GM18505 (cell line): ENCODE measurements at regions not wholly inside any gene's neighbourhood (a gene's known extent, or its start where the extent isn't known, plus 50 kb on each side); places are given as distances from the start of the nearest gene placed in this dataset.

ENCODE experiments used
- ATAC-seq: cut with Tn5 transposase; IDR thresholded peaks from one replicate; pipeline ENCODE4 v1.9.1; 2021; ENCODE audit not compliant: unreplicated experiment
- POLR2A ChIP-seq: IDR thresholded peaks from 4 replicates; pipeline ENCODE4 v1.6.1; 2011; ENCODE audit warnings: borderline replicate concordance; ENCODE audit not compliant: insufficient read depth, insufficient read length; ENCODE audit errors: extremely low read depth

- ATAC-seq = no peak
- no peak for TF ChIP-seq POLR2A
Observed at GRCh38 chr6:79801362-79801761, 146.0 kb downstream of the ELOVL4 start.

DNA sequence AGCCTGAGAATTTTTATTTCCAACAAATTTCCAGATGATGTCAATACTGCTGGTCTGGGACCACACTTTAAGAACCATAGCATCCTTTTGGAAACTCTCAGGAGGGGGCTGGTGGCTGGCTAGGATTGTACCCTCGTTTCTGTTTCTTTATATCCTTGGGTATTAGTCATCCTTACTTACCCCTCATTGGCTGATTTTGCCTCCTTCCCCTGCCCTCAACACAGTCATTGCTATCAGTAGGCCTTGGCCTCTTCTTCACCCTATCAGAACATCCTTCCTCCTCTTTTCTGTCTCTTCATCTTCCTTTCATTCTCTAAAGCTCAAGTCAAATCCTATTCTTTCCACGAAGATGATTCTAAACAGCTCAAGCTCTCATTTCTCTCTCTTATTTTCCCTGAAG is 148.5 kb downstream of the ELOVL4 start:
- ATAC-seq = no peak
- no peak for TF ChIP-seq POLR2A

DNA sequence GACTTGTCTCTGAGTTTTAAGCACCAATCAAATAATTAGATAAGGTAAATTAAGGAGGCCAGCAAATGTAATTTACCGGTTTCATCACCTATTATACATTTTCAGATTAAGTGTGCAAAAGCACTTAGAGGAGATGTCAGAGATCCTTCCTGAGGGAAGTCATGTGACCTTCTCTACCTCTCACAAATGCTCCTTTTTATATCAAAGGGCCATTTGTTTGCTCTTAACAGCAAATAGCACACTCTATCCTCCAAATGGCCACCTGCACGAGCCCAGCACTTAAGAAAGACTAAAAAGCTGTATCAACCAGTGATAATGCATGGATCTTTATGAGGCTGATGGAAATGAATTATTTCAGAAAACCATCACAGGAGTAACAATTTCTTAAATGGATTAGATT is 149.4 kb downstream of the ELOVL4 start:
- no peak for ATAC-seq
- TF ChIP-seq POLR2A = no peak

GRCh38 chr6:79797163-79797764 is 150.1 kb downstream of the ELOVL4 start:
- TF ChIP-seq POLR2A = no peak
- ATAC-seq = no peak

DNA sequence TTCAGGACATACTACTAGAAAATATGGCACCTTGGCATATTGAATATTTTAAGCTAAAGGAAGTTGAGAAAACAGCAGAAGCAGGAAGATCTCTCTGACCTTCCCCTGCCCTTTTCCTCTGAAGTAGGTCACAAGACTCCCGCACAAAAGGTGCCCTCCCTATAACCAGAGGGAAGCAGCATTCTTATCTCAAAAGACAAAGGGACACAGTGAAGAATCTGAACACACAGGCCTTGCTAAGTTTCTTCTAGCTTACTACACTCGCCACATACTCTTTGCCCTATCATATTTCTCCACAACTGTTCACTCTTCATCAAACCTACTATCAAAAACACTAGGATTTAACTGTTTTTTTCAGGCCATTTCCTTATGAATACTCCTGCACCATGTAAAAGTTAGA is 151.2 kb downstream of the ELOVL4 start:
- ATAC-seq = no peak
- TF ChIP-seq POLR2A = no peak

GRCh38 chr6:79789896-79790295 is 157.5 kb downstream of the ELOVL4 start:
- no peak for TF ChIP-seq POLR2A
- ATAC-seq = no peak

GRCh38 chr6:79788756-79789155 is 157.6 kb downstream of the SH3BGRL2 start:
- no peak for ATAC-seq
- no peak for TF ChIP-seq POLR2A

DNA sequence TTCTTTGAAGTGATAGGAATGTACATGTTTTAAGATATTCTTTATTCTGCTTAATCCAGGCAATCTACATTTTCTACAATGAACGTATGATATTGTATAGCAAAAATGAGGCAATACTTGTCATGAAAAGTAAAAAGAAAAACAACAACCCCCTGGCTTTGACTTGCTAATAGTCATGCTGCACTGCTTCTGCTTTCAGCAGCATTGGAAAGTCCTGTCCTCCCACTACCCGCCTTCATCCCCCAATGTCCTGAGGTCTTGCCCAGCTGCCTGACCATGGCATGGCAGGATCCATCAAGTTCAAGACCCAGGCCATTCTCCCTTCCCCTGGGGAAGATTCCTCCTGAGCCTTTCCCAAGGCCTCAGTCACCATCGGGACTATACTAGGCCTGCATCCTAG is 156.5 kb downstream of the SH3BGRL2 start:
- TF ChIP-seq POLR2A = no peak
- no peak for ATAC-seq

DNA sequence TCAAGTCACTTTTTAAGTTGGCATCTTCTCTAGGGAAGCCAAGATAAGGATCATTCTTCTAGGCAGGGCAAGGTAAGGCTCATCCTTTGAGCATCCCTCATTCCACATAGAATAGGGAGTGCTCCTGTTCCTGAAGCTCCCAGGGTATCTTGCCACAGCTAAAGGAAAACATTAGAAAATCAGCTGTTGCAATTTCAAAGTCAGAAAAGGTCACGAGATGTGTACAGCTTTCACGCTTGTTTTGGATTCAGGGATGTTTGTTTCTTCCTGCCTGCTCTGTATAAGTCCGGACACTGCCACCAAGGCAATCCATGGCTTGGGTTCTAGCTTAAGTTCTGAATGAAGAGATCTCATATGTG is 153.2 kb downstream of the SH3BGRL2 start:
- ATAC-seq = no peak
- no peak for TF ChIP-seq POLR2A

- no peak for ATAC-seq
Observed at GRCh38 chr6:79783670-79784394, 152.7 kb downstream of the SH3BGRL2 start.

DNA sequence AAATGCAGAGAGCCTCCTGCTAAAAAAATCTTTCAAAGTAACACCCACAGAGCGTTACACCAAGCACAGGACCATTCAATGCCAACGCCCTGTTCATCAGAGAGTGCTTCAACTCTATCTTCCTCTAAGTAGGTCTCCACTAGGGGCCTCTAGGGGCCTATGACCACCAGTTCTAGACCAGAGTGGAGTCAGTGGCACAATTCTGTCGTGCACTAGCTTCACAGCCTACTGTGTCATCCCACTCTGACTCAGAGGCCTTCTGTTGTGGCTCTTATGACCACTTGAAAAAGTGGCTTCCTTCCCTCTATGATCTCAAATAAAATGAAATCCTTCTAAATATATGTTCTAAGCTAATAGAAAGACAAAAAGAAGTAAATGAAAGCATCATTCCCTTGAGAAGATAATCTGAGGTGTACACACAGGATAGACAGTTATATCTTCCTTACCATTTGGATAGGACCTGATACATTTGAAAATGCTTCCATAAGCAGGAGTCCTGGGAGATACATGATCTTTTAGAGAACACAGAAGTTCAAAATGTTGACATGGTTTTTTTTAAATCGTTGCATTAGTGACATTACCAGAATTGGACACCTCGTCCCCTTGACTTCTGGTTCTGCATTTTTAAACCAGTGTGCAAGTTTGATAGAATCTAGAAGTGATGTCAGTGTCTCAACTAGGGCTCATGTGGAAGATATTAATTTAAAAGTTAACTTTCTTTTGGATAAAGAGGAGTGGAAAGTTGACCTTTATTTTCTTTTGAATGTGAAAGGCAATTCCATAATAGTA is 151.9 kb downstream of the SH3BGRL2 start:
- TF ChIP-seq POLR2A = no peak
- ATAC-seq = no peak

More at GRCh38 chr6:79783670-79784394, 152.7 kb downstream of the SH3BGRL2 start:
- TF ChIP-seq POLR2A = no peak

DNA sequence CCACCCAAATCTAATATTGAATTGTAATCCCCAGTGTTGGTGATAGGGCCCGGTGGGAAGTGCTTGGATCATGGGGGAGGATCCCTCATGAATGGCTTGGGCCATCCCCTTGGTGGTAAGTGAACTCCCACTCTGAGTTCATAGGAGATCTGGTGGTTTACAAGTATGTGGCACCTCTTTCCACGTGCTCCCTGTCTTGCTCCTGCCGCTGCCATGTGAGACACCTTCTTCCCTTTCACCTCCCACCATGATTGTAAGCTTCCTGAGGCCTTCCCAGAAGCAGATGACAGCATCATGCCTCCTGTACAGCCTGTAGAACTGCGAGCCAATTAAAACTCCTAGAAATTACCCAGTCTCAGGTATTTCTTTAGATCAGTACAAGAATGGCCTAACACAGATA is 150.8 kb downstream of the SH3BGRL2 start:
- TF ChIP-seq POLR2A = no peak
- ATAC-seq = no peak

DNA sequence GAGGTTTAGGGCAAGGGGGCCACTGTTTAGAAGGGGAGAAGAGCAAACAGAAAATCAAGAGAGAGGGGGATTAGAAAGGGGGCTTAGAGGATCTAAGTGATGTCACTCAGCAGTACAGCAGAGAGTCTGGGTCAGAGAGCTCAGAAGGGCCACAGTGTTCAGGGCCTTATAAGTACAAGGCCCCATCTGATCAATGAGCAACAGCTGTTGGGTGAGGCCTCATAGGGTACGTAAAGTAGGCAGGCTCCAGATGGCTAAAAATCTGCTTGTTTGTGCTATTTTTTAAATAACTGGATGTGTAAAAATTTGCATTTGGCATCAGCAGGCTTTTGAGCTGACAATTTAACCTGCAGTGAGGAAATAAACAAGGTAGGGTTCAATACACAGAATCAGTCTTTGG is 149.8 kb downstream of the SH3BGRL2 start:
- TF ChIP-seq POLR2A = no peak
- no peak for ATAC-seq

DNA sequence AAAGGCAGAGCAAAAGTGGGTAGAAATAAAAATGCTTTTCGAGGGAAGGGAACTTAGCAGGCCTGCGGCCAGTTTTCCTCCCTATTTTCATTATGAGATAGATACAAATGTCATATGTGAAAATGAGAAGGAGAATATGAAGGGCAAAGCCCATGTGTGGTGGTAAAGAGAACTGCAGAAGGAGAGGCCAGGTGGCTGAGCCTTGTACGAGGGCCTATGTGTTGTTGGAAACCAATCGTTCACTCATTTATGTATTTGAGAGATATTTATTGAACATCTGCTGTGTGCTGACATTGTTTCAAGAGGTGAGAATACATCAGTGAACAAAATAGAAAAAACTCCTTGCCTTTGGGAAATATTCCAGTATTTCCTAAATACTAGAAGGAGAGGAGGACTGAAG is 147.7 kb downstream of the SH3BGRL2 start:
- no peak for ATAC-seq
- no peak for TF ChIP-seq POLR2A
